VCaP (cell line): ENCODE measurements at regions not wholly inside any gene's neighbourhood (a gene's known extent, or its start where the extent isn't known, plus 50 kb on each side); places are given as distances from the start of the nearest gene placed in this dataset.

ENCODE experiments used
- H3K27ac ChIP-seq: fragments of 450-650 bp; 2 replicates; pipeline ENCODE4 v1.5.1; 2017
- CTCF ChIP-seq: fragments of 450-650 bp; conservative IDR thresholded peaks from 2 replicates; pipeline ENCODE4 v1.5.1; 2017; ENCODE audit warnings: mild to moderate bottlenecking, moderate library complexity

- TF ChIP-seq CTCF, result no peak
- H3K27ac ChIP-seq, result no peak overlapping the region
These were observed 185.9 kb downstream of the KCNJ2 start for GRCh38 chr17:70355185-70355584.

- H3K27ac ChIP-seq, result no peak overlapping the region
- TF ChIP-seq CTCF, result no peak
These were observed 187.9 kb downstream of the KCNJ2 start for GRCh38 chr17:70357190-70357589.

- no peak overlapping the region for H3K27ac ChIP-seq
- TF ChIP-seq CTCF, result no peak
These were observed 195.8 kb downstream of the KCNJ2 start for GRCh38 chr17:70365091-70365583.

GRCh38 chr17:70366386-70366785 is 197.1 kb downstream of the KCNJ2 start:
- no peak overlapping the region for H3K27ac ChIP-seq
- no peak for TF ChIP-seq CTCF

GRCh38 chr17:70368011-70368410 is 198.7 kb downstream of the KCNJ2 start:
- H3K27ac ChIP-seq, result no peak overlapping the region
- no peak for TF ChIP-seq CTCF

GRCh38 chr17:70369391-70369790 is 200.1 kb downstream of the KCNJ2 start:
- no peak overlapping the region for H3K27ac ChIP-seq
- TF ChIP-seq CTCF, result no peak

GRCh38 chr17:70370816-70371215 is 201.5 kb downstream of the KCNJ2 start:
- H3K27ac ChIP-seq, result no peak overlapping the region
- TF ChIP-seq CTCF, result no peak

- no peak overlapping the region for H3K27ac ChIP-seq
- TF ChIP-seq CTCF, result no peak
These were observed 204.0 kb downstream of the KCNJ2 start for GRCh38 chr17:70373369-70373768.
